ENCODE measurements at regions not wholly inside any gene's neighbourhood (a gene's known extent, or its start where the extent isn't known, plus 50 kb on each side); places are given as distances from the start of the nearest gene placed in this dataset.

DNA sequence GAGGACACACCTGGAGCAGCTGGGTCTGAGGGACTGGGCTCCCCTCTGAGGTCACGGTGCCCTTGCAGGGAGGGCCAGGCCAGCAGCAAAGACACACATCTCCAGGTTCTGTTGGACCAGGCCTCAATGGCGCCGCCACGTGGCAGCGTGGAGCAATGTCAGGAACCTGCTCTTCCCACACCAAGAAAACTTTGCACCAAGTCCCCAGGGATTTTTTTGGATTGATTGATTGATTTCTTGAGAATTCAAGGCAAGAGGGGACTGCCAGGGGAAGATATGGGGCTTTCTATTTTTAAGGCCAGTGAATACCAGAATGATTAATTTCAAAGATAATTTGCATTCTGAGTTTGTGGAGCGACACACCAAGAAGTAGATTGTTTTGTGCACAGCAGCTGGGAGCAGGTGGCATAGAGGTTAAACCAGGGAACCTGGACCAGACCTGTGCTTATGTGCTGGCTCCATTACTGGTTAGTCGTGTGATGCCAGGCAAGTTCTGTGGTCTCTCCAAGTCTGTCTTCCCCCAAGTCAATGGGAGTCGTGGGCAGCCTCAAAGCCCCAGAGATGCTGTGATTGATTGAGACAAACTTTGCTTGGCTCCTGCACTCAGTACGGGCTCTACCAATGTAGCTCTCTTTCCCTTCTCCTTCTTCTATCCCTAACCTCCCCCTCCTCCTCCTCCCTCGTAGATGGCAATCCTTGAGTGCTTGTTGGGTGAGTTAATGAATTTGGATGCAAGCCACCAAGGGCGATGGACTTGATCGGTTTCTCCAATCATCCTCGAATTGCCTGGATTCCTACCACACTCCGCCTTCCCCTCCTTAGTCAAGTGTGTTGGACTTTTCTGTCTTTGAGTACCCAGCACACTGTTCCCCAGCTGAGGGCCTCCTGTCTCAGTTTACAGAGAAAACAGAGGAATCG lies 96.2 kb upstream of the TRPM1 start:
- no peak overlapping the region for H3K18ac ChIP-seq (ENCODE audit: low read depth in 1 of 2, low read length in 2 of 2)
- H2BK120ac ChIP-seq (ENCODE audit: low read depth, low read length), result no peak overlapping the region
- no peak overlapping the region for H3K14ac ChIP-seq (ENCODE audit: low read length in 2 of 2)
- H2AK5ac ChIP-seq (ENCODE audit: low read length, severe bottlenecking), result no peak overlapping the region
- H2AFZ ChIP-seq (ENCODE audit: low read depth, low read length), result no peak overlapping the region
- H4K91ac ChIP-seq (ENCODE audit: low read length), result no peak overlapping the region
- H2BK12ac ChIP-seq (ENCODE audit: low read length in 2 of 2), result no peak overlapping the region
- no peaks in the 10 kb centered on the region for H3K79me1 ChIP-seq (replicated peaks; ENCODE audit: low read length, poor library complexity, severe bottlenecking)
- no peak overlapping the region for H3K4me2 ChIP-seq (ENCODE audit: low read length, poor library complexity, severe bottlenecking)
- H2BK15ac ChIP-seq (ENCODE audit: low read depth, poor library complexity, severe bottlenecking), result no peak overlapping the region
- H3K9me3 ChIP-seq (ENCODE audit: control insufficient read depth, low read length), result no peaks in the 10 kb centered on the region
- no peak overlapping the region for H3K27ac ChIP-seq (ENCODE audit: low read length, poor library complexity, severe bottlenecking)
- no peak overlapping the region for H3K9ac ChIP-seq (ENCODE audit: low read length)
- no peaks in the 10 kb centered on the region for H3K36me3 ChIP-seq (ENCODE audit: control insufficient read depth in 1 of 2, insufficient read depth in 2 of 2, low read depth in 1 of 2, low read length in 2 of 2)
- no peaks in the 10 kb centered on the region for H3K4me1 ChIP-seq (ENCODE audit: control insufficient read depth, insufficient read depth, low read depth, low read length)
- H4K8ac ChIP-seq (ENCODE audit: low read length), result no peak overlapping the region
- H3K4ac ChIP-seq (ENCODE audit: low read depth in 1 of 2, low read length in 2 of 2), result no peak overlapping the region
- 48% methylated on average over 13 of the region's 15 CpGs for WGBS
- H3K27me3 ChIP-seq (ENCODE audit: control insufficient read depth in 1 of 2, insufficient read depth in 1 of 2, low read length in 2 of 2), result peaks cover 23 to 24% of the 10 kb centered on the region in 2 experiments
- H2BK5ac ChIP-seq (ENCODE audit: low read depth, low read length, poor library complexity, severe bottlenecking), result no peak overlapping the region
- DNase-seq, result peak; percentile 11
- no peak overlapping the region for H3K23ac ChIP-seq (ENCODE audit: low read length in 2 of 2)
- no peak overlapping the region for H3K4me3 ChIP-seq (ENCODE audit: insufficient read depth in 1 of 2, low read depth in 1 of 2, low read length in 2 of 2)

DNA sequence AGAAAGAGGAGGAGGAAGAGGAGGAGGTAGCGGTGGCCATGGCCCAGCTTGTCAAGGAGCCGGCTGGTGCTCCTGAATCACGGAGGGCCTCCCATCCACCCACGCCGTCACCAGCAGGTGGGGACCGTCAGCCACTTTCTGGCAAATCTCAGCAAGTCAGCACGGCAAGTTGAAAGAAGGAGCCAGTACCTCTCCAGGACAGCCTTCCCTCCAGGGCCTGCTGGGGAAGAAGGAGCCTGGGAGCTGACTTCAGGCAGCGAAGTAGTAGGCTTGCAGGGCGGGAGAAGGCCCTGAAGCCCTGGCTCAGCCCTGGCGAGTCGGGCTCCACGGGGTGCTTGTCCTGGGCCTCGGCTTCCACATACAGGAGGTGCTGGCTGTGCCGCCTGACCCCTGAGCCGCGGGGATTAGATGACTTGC lies 99.2 kb upstream of the TRPM1 start:
- Histone ChIP-seq H3K4me1 (ENCODE audit: control insufficient read depth, insufficient read depth, low read depth, low read length) (no peaks in the 10 kb centered on the region), H3K36me3 (ENCODE audit: control insufficient read depth in 1 of 2, insufficient read depth in 2 of 2, low read depth in 1 of 2, low read length in 2 of 2) (no peaks in the 10 kb centered on the region), H3K4me3 (ENCODE audit: insufficient read depth in 1 of 2, low read depth in 1 of 2, low read length in 2 of 2) (no peak overlapping the region), H3K9ac (ENCODE audit: low read length) (no peak overlapping the region), H2BK15ac (ENCODE audit: low read depth, poor library complexity, severe bottlenecking) (no peak overlapping the region), H3K9me3 (ENCODE audit: control insufficient read depth, low read length) (no peaks in the 10 kb centered on the region), H3K23ac (ENCODE audit: low read length in 2 of 2) (no peak overlapping the region), H3K4ac (ENCODE audit: low read depth in 1 of 2, low read length in 2 of 2) (no peak overlapping the region), H2BK120ac (ENCODE audit: low read depth, low read length) (no peak overlapping the region), H2AK5ac (ENCODE audit: low read length, severe bottlenecking) (no peak overlapping the region), H2BK12ac (ENCODE audit: low read length in 2 of 2) (no peak overlapping the region), H2AFZ (ENCODE audit: low read depth, low read length) (no peak overlapping the region), H4K8ac (ENCODE audit: low read length) (no peak overlapping the region), H2BK5ac (ENCODE audit: low read depth, low read length, poor library complexity, severe bottlenecking) (no peak overlapping the region), H3K27me3 (ENCODE audit: control insufficient read depth in 1 of 2, insufficient read depth in 1 of 2, low read length in 2 of 2) (peaks cover 46 to 48% of the 10 kb centered on the region in 2 experiments), H3K18ac (ENCODE audit: low read depth in 1 of 2, low read length in 2 of 2) (no peak overlapping the region), H3K14ac (ENCODE audit: low read length in 2 of 2) (no peak overlapping the region), H3K27ac (ENCODE audit: low read length, poor library complexity, severe bottlenecking) (no peak overlapping the region), H3K79me1 (replicated peaks; ENCODE audit: low read length, poor library complexity, severe bottlenecking) (no peaks in the 10 kb centered on the region), H3K4me2 (ENCODE audit: low read length, poor library complexity, severe bottlenecking) (no peak overlapping the region), H4K91ac (ENCODE audit: low read length) (no peak overlapping the region)
- 52% methylated on average over 16 of the region's 16 CpGs for WGBS
- peak; percentile 51 for DNase-seq

DNA sequence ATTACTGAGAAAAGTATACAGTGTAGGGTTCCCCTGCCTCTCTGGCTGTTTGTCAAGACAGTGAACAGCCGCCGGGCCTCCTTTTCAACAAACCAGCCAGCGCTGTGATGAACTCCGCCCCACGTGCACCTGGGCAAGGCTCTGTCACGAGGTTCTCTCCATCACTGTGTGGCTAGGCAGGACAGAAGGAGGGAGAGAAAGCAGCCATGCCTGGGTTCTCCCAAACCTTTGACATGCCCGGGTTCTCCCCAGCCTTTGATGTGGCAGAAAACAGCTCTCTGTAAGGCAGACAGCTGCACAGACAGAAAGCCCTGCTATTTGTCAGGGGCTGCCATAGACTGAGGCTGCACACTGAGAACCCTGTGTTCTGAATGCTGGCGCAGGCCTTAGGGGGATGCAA lies 101.4 kb upstream of the TRPM1 start:
- Histone ChIP-seq H2AFZ (ENCODE audit: low read depth, low read length) (no peak overlapping the region), H3K36me3 (ENCODE audit: control insufficient read depth in 1 of 2, insufficient read depth in 2 of 2, low read depth in 1 of 2, low read length in 2 of 2) (no peaks in the 10 kb centered on the region), H4K91ac (ENCODE audit: low read length) (no peak overlapping the region), H2BK15ac (ENCODE audit: low read depth, poor library complexity, severe bottlenecking) (no peak overlapping the region), H3K4me2 (ENCODE audit: low read length, poor library complexity, severe bottlenecking) (no peak overlapping the region), H3K18ac (ENCODE audit: low read depth in 1 of 2, low read length in 2 of 2) (no peak overlapping the region), H3K79me1 (replicated peaks; ENCODE audit: low read length, poor library complexity, severe bottlenecking) (no peaks in the 10 kb centered on the region), H2BK12ac (ENCODE audit: low read length in 2 of 2) (no peak overlapping the region), H3K4me3 (ENCODE audit: insufficient read depth in 1 of 2, low read depth in 1 of 2, low read length in 2 of 2) (no peak overlapping the region), H3K4ac (ENCODE audit: low read depth in 1 of 2, low read length in 2 of 2) (no peak overlapping the region), H3K27me3 (ENCODE audit: control insufficient read depth in 1 of 2, insufficient read depth in 1 of 2, low read length in 2 of 2) (peaks cover 51 to 58% of the 10 kb centered on the region in 2 experiments), H3K23ac (ENCODE audit: low read length in 2 of 2) (no peak overlapping the region), H2AK5ac (ENCODE audit: low read length, severe bottlenecking) (no peak overlapping the region), H3K4me1 (ENCODE audit: control insufficient read depth, insufficient read depth, low read depth, low read length) (peaks cover 4% of the 10 kb centered on the region), H3K14ac (ENCODE audit: low read length in 2 of 2) (no peak overlapping the region), H2BK5ac (ENCODE audit: low read depth, low read length, poor library complexity, severe bottlenecking) (no peak overlapping the region), H4K8ac (ENCODE audit: low read length) (no peak overlapping the region), H3K9ac (ENCODE audit: low read length) (no peak overlapping the region), H3K9me3 (ENCODE audit: control insufficient read depth, low read length) (no peaks in the 10 kb centered on the region), H3K27ac (ENCODE audit: low read length, poor library complexity, severe bottlenecking) (no peak overlapping the region), H2BK120ac (ENCODE audit: low read depth, low read length) (no peak overlapping the region)
- 84% methylated on average over 7 of the region's 8 CpGs for WGBS
- DNase-seq, result no peak

GRCh38 chr15:31203999-31204398 lies 102.5 kb upstream of the TRPM1 start:
- no peak overlapping the region for H3K4ac ChIP-seq (ENCODE audit: low read depth in 1 of 2, low read length in 2 of 2)
- no peak overlapping the region for H2BK120ac ChIP-seq (ENCODE audit: low read depth, low read length)
- H3K4me1 ChIP-seq (ENCODE audit: control insufficient read depth, insufficient read depth, low read depth, low read length), result peaks cover 4% of the 10 kb centered on the region
- no peaks in the 10 kb centered on the region for H3K9me3 ChIP-seq (ENCODE audit: control insufficient read depth, low read length)
- H3K27ac ChIP-seq (ENCODE audit: low read length, poor library complexity, severe bottlenecking), result no peak overlapping the region
- H3K18ac ChIP-seq (ENCODE audit: low read depth in 1 of 2, low read length in 2 of 2), result no peak overlapping the region
- H4K91ac ChIP-seq (ENCODE audit: low read length), result no peak overlapping the region
- H3K14ac ChIP-seq (ENCODE audit: low read length in 2 of 2), result no peak overlapping the region
- H4K8ac ChIP-seq (ENCODE audit: low read length), result no peak overlapping the region
- H3K36me3 ChIP-seq (ENCODE audit: control insufficient read depth in 1 of 2, insufficient read depth in 2 of 2, low read depth in 1 of 2, low read length in 2 of 2), result no peaks in the 10 kb centered on the region
- no peaks in the 10 kb centered on the region for H3K79me1 ChIP-seq (replicated peaks; ENCODE audit: low read length, poor library complexity, severe bottlenecking)
- peaks cover 47 to 55% of the 10 kb centered on the region in 2 experiments for H3K27me3 ChIP-seq (ENCODE audit: control insufficient read depth in 1 of 2, insufficient read depth in 1 of 2, low read length in 2 of 2)
- H3K4me3 ChIP-seq (ENCODE audit: insufficient read depth in 1 of 2, low read depth in 1 of 2, low read length in 2 of 2), result no peak overlapping the region
- no peak overlapping the region for H3K4me2 ChIP-seq (ENCODE audit: low read length, poor library complexity, severe bottlenecking)
- no peak overlapping the region for H2AFZ ChIP-seq (ENCODE audit: low read depth, low read length)
- DNase-seq, result no peak
- no peak overlapping the region for H2AK5ac ChIP-seq (ENCODE audit: low read length, severe bottlenecking)
- no peak overlapping the region for H2BK15ac ChIP-seq (ENCODE audit: low read depth, poor library complexity, severe bottlenecking)
- no peak overlapping the region for H3K9ac ChIP-seq (ENCODE audit: low read length)
- WGBS, result 87% methylated on average over 8 of the region's 8 CpGs
- H2BK5ac ChIP-seq (ENCODE audit: low read depth, low read length, poor library complexity, severe bottlenecking), result no peak overlapping the region
- no peak overlapping the region for H3K23ac ChIP-seq (ENCODE audit: low read length in 2 of 2)
- no peak overlapping the region for H2BK12ac ChIP-seq (ENCODE audit: low read length in 2 of 2)

Measured in mesenchymal stem cell (in vitro differentiated cells and primary cell).